Subcutaneous abdominal adipose tissue (tissue), 5 donors: ENCODE measurements at regions not wholly inside any gene's neighbourhood (a gene's known extent, or its start where the extent isn't known, plus 50 kb on each side); places are given as distances from the start of the nearest gene placed in this dataset.

Experiments
- H3K27ac ChIP-seq: one replicate; pipeline ENCODE4 v1.7.0; 2013; ENCODE audit warnings: low read depth, mild to moderate bottlenecking, inconsistent platforms, low read length, moderate library complexity
- H3K27me3 ChIP-seq, 5 donors: one replicate each; pipeline ENCODE4 v1.7.0; 2013; ENCODE audit warnings: low read length in 5 of 5, inconsistent platforms in 1 of 5; ENCODE audit not compliant: control insufficient read depth in 5 of 5, insufficient read depth in 4 of 5
- H3K36me3 ChIP-seq, 5 donors: one replicate each; pipeline ENCODE4 v1.7.0; 2013; ENCODE audit warnings: low read length in 5 of 5; ENCODE audit not compliant: control insufficient read depth in 5 of 5, insufficient read depth in 5 of 5
- H3K4me1 ChIP-seq, 5 donors: one replicate each; pipeline ENCODE4 v1.7.0; 2013; ENCODE audit warnings: low read length in 5 of 5, mild to moderate bottlenecking in 3 of 5, moderate library complexity in 1 of 5; ENCODE audit not compliant: control insufficient read depth in 5 of 5, insufficient read depth in 5 of 5
- H3K4me3 ChIP-seq, 5 donors: one replicate each; pipeline ENCODE4 v1.7.0; 2013; ENCODE audit warnings: low read length in 5 of 5, low read depth in 1 of 5
- H3K9ac ChIP-seq, 5 donors: one replicate each; pipeline ENCODE4 v1.7.0; 2013; ENCODE audit warnings: low read length in 5 of 5, mild to moderate bottlenecking in 4 of 5, moderate library complexity in 3 of 5
- H3K9me3 ChIP-seq, 5 donors: one replicate each; pipeline ENCODE4 v1.7.0; 2013; ENCODE audit warnings: low read length in 5 of 5; ENCODE audit not compliant: control insufficient read depth in 5 of 5
- donor health status: healthy.
- donor health status: healthy.
- donor health status: healthy.
- donor health status: healthy.
- donor health status: healthy.

DNA sequence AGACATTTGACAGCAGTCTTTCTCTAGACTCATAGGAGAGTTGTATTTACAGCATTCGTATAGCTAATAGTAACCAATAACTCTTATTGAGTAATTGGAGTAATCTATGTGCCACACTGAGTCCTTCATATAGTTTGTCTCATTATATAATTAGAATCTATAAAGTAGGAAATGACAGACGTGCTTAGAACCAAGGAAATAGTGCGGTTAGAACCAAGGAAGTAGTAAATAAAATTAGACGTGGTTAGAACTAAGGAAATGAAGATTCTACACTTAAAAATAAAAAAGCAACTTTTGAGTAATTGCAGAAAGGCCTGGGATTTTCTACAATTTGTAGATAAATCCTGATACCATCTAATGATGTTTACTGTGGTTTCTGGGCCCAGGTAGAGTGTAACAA, 107.8 kb upstream of the TNFSF11 start:
- no peaks in the 10 kb centered on the region for H3K36me3 ChIP-seq
- H3K27me3 ChIP-seq, result no peaks in the 10 kb centered on the region
- H3K27ac ChIP-seq, result no peak overlapping the region
- H3K9me3 ChIP-seq, result peaks cover 0 to 6% (median 0%) of the 10 kb centered on the region in 5 donors
- no peak overlapping the region for H3K4me3 ChIP-seq
- no peaks in the 10 kb centered on the region for H3K4me1 ChIP-seq
- H3K9ac ChIP-seq, result no peak overlapping the region

DNA sequence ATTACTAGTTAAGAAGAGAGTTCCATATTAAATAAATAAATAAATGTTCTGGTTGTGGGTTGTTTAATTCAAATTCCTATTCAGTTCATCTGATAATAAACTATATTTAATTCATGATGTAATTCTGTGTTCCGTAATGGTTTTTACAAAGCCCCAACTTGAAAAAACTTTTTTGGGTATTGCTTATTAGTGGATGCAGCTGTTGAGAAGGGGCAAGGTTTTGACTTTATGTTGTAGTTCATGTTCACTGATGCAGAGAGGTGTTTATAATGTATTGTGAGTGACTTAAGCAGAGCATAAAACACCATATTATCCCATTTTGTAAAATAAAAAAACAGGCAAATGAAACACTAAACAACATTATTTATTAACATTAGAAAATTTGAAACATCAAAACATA, 107.3 kb upstream of the TNFSF11 start:
- H3K9me3 ChIP-seq, result peaks cover 0 to 5% (median 0%) of the 10 kb centered on the region in 5 donors
- no peaks in the 10 kb centered on the region for H3K27me3 ChIP-seq
- H3K36me3 ChIP-seq, result no peaks in the 10 kb centered on the region
- H3K9ac ChIP-seq, result no peak overlapping the region
- H3K27ac ChIP-seq, result no peak overlapping the region
- no peak overlapping the region for H3K4me3 ChIP-seq
- H3K4me1 ChIP-seq, result no peaks in the 10 kb centered on the region

DNA sequence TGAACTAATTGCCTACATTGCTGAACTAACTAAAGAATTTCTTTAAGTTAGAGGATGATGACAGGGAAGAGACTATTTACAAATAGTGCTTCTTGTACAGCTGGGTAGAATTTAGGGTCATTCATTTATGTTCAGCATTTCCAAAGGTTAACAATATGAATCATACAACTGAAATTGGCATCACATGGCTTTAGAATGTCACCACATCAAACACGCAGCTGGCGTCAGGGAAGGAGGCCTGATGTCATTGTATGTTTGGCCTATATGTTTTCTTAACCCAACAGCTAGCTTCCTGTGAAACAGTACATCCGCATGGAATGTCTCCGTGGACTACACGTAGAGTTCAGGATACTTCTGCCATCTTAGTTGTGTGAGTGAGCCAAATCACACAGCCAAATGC, 99.0 kb upstream of the TNFSF11 start:
- no peaks in the 10 kb centered on the region for H3K9me3 ChIP-seq
- H3K4me1 ChIP-seq, result no peaks in the 10 kb centered on the region
- no peaks in the 10 kb centered on the region for H3K27me3 ChIP-seq
- no peak overlapping the region for H3K27ac ChIP-seq
- no peak overlapping the region for H3K9ac ChIP-seq
- no peak overlapping the region for H3K4me3 ChIP-seq
- no peaks in the 10 kb centered on the region for H3K36me3 ChIP-seq

DNA sequence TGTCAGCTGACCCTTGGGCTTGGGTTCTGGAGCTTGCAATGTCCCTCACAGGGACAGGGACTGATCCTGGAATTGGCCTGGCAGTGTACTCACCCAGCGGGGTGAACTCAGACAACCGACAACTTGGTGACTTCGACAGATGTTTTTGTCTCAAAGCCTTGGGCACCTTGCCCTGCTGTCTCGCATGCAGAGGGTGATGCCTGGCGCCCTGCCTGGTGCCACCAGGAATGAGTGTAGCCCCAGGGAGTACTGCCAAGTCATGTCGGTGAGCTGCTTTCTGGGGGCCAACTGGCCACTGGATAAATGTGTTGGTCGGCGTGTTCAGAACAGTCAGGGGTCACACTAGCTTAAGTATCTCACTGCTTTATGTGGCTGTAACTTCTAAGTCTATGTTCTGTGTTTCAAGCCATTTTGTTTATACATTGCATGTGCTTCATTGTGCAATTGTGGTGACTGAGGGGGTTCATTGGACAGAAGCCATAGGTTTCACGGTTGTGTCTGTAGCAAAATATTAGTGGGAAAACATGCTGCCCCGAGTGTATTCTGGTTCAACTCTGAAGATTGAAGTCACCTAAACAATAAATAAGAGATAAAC, 96.3 kb upstream of the TNFSF11 start:
- Histone ChIP-seq H3K4me3 (no peak overlapping the region), H3K27ac (no peak overlapping the region), H3K36me3 (no peaks in the 10 kb centered on the region), H3K4me1 (no peaks in the 10 kb centered on the region), H3K9ac (no peak overlapping the region), H3K9me3 (no peaks in the 10 kb centered on the region), H3K27me3 (no peaks in the 10 kb centered on the region)

DNA sequence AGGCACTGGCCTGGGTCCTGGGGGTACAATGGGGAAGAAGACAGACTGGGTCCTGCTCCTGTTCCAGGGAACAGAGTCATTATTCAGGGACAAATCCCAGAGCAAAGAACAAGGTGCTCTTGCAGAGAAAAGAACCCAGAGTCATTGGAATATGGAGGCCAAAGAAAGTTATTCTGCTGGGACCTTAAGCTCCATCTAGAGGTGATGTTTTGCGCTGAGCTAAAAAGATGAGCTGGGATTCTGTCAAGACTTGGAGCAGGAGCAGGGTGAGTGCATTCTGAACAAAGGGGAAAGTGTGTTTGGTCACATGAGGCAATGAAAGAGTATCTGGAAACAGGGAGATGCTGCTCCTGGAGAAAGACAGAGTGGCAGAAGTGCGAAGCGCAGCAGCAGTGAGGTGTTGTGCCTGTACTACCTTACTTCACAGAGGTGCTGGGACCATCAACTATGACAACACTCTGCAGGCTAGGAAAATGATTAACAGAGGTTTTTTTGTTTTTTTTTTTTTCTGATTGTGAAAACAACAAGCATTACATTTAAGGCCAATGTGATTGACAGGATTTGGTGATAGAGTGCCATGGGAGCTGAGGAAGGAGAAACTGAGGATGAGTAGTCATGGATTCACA, 95.3 kb upstream of the TNFSF11 start:
- Histone ChIP-seq H3K4me3 (no peak overlapping the region), H3K27ac (no peak overlapping the region), H3K9me3 (no peaks in the 10 kb centered on the region), H3K4me1 (no peaks in the 10 kb centered on the region), H3K27me3 (no peaks in the 10 kb centered on the region), H3K9ac (no peak overlapping the region), H3K36me3 (no peaks in the 10 kb centered on the region)

DNA sequence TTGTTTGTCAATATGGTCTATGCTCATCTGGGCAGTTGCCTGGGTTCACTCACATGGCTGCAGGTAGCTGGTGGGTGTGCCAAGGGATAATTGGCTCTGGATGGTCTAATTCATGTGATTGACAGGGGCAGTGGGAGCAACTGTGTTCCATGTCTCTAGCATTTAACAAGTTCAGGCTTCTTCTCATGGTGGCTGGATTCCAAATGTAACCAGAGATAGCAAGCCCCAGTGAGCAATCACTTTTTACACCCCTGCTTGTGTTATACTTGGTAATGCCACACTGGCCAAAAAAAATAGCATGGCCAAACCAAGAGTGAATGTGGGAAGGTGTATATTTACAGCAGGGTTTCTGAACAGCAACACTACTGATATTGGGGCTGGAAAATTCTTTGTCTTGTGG, 89.6 kb upstream of the TNFSF11 start:
- Histone ChIP-seq H3K4me3 (no peak overlapping the region), H3K27me3 (no peaks in the 10 kb centered on the region), H3K36me3 (no peaks in the 10 kb centered on the region), H3K9ac (no peak overlapping the region), H3K4me1 (peaks cover 0 to 4% (median 0%) of the 10 kb centered on the region in 5 donors), H3K27ac (no peak overlapping the region), H3K9me3 (peaks cover 0 to 2% (median 0%) of the 10 kb centered on the region in 5 donors)

DNA sequence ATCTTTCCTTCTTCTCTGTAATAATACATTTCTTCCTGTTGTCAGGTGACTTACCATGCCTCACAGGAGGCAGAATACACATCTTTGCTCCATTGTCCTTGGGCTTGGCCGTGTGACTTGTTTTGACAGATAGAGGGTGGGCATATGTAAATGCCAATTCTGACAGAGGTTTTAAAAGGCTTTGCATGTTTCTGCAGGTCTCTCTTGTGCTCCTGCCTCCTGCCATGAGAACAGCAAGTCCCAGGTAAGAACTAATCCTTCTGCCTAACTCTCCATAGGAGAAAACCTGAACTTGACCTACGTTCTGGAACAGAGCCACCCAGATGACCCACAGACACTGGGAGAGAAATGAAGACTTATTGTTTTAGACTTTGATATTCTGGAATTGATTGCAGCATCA, 88.7 kb upstream of the TNFSF11 start:
- Histone ChIP-seq H3K36me3 (no peaks in the 10 kb centered on the region), H3K4me1 (peaks cover 0 to 4% (median 0%) of the 10 kb centered on the region in 5 donors), H3K9ac (no peak overlapping the region), H3K27me3 (no peaks in the 10 kb centered on the region), H3K9me3 (peaks cover 0 to 2% (median 0%) of the 10 kb centered on the region in 5 donors), H3K27ac (no peak overlapping the region), H3K4me3 (no peak overlapping the region)

DNA sequence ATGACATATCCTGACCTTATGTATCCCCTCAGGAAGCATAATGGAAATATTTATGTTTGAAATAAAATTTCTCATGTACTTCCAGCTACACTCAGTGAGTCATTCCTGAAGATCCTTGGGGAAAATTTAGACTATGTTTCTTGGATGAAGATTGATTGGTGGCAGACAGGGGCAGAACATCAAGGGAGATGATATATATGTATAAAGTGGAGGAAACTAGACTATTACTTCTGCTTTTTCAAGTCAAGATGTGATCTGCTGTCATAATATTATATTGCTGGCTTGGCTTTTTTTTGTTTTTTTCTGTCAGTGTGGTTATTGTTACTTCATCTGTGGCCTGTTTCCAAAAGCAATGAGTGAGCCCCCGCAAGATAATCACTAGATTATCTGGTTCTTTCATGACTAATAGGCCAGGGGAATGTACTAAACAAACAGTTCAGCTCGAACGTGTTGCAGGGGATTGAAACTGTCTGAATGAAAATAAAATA, 87.2 kb upstream of the TNFSF11 start:
- Histone ChIP-seq H3K9me3 (peaks cover 0 to 2% (median 0%) of the 10 kb centered on the region in 5 donors), H3K9ac (no peak overlapping the region), H3K36me3 (no peaks in the 10 kb centered on the region), H3K27me3 (no peaks in the 10 kb centered on the region), H3K4me3 (no peak overlapping the region), H3K4me1 (peaks cover 0 to 4% (median 0%) of the 10 kb centered on the region in 5 donors), H3K27ac (no peak overlapping the region)

DNA sequence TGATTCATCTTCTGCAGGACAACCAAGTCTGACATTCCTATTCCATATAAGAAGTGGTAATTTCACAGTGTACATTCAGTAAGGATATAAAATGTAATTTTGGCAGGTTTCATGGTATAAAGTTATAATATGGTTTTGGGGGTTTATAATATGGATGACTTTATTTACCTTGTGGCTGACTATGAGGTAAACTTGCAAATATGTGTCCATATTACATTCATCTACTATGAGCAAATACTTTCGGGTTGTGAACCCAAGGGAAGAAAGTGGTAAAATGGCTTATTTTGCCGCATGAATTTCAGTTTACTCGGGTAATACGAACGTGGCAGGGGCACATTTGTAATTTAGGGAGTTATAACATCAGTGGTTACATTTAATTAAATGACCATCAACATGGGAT, 86.7 kb upstream of the TNFSF11 start:
- Histone ChIP-seq H3K27ac (no peak overlapping the region), H3K27me3 (no peaks in the 10 kb centered on the region), H3K4me1 (peaks cover 0 to 4% (median 0%) of the 10 kb centered on the region in 5 donors), H3K9ac (no peak overlapping the region), H3K9me3 (peaks cover 0 to 2% (median 0%) of the 10 kb centered on the region in 5 donors), H3K4me3 (no peak overlapping the region), H3K36me3 (no peaks in the 10 kb centered on the region)

DNA sequence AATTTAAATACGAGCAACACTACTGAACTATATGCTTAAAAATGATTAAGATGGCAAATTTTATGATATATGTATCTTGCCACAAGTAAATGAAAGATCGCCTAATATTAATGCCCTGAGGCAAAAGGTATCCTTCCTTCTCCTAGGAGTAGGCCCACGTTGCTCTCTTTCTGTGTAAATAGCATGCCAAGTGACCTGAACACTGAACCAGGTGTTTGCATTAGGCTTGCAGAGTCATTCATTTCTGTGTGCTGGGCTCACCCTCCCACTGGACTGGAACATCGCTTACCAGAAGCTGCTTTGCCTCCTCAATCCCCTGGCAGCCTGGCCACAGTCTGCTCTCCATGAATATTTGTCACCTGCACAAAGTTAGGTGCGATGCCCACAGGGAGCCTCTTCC, 83.3 kb upstream of the TNFSF11 start:
- H3K4me3 ChIP-seq, result no peak overlapping the region

More for the DNA sequence above, 83.3 kb upstream of the TNFSF11 start:
- no peak overlapping the region for H3K27ac ChIP-seq
- H3K27me3 ChIP-seq, result no peaks in the 10 kb centered on the region
- H3K9ac ChIP-seq, result no peak overlapping the region
- peaks cover 0 to 4% (median 0%) of the 10 kb centered on the region in 5 donors for H3K4me1 ChIP-seq
- no peaks in the 10 kb centered on the region for H3K36me3 ChIP-seq
- peaks cover 0 to 2% (median 0%) of the 10 kb centered on the region in 5 donors for H3K9me3 ChIP-seq
